ENCODE measurements at regions not wholly inside any gene's neighbourhood (a gene's known extent, or its start where the extent isn't known, plus 50 kb on each side); places are given as distances from the start of the nearest gene placed in this dataset.
A peak's percentile ranks its signal among the peaks of the same experiment; 100 is the strongest.

DNA sequence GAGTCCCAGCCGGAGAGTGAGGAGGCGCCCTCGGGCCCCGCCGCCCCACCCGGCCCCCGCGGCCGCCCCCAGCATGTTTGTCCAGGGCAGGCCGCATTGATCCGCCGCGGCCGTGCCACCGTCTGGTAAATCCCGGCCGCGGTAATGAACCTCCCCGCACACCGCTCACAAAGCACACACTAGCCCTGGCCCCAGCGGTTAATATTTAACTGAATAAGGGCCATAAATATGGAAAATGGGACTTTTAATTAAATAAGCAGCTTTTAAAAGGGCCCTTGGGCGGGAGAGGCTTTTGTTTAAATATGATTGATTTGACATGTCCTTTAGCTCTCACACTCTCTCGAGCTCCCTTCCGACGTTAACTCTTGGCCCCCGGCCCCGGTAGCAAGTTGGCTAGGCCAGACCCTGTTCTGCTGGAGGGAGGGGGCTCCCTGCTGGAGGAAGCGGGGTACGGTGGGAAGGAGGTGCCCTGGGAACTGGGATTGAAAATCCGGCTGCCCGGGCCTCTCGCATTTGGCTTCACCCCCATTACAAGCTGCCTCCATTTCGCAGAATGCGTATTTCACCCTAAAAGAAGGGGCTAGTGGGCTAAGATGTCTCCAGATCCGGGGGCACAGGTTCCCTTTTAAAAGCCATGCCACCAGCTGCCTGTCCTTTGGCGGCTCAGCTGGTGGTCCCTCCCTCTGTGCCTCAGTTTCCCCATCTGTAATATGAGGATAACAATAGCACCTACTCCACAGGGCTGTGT, 199.8 kb downstream of the RBM19 start:
- DNase-seq (ENCODE audit: low read depth, low spot score): peak; percentile 15

DNA sequence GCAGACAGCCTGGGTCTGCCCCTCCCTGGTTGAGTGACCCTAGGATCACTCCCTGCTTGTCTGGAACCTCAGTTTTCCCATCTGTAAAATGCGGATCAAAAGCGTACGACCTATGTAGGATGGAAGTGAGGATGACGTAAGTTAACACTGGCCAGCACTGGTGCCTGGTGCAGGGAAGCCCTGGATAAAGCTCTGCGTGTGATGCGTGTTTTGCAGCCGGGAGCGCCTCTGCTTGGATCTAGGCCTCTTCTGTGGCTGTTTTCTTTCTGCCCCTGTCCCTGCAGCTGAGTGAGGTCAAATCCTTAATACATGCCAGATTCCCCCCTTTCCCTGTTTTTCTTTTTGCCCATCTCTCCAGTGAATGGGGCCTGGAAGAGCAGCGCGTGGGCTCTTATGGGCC, 201.5 kb downstream of the RBM19 start:
- no peak for DNase-seq (ENCODE audit: low read depth, low spot score)

DNA sequence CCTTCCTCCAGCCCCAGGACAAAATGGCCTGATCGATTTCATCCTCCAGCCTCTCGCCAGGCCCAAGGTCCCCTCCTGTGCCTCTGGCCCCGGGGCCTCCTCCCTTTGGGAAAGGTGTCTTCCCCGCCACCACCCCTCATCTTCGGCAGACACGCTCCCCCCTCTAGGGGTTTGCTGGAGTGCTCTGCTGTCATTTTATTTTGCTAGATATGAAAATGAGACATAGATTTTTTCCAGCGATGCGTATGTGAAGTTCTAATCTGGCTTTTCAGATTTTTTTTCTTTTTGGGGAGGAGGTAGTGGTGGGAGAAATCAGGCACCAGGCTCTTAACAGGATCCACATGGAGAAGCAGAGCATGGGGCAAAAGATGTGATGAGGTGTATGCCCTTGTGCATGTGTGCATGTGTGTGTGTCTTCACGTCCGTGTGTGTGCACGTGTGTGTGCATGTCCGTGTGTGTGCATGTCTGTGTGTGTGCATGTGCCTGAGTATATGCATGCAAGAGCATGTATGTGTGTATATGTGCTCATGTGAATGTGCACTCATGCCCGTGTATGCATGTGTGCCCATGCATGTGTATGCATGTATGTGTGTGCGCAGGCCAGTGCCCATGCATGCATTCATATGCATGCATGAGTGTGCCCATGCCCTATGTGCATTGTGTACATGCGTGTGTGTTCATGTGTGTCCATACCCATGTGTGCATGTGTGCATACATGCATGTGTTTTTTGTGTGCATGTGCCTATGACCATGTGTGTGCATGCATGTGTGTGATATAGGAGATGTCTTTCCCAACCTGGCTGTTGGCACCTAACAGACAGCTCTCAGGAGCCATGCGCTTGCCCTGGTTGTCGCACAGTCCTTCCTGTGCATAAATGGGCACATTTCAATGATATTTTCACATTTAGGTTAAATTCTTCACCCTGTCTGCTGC, 203.0 kb downstream of the RBM19 start:
- DNase-seq (ENCODE audit: low read depth, low spot score): no peak

DNA sequence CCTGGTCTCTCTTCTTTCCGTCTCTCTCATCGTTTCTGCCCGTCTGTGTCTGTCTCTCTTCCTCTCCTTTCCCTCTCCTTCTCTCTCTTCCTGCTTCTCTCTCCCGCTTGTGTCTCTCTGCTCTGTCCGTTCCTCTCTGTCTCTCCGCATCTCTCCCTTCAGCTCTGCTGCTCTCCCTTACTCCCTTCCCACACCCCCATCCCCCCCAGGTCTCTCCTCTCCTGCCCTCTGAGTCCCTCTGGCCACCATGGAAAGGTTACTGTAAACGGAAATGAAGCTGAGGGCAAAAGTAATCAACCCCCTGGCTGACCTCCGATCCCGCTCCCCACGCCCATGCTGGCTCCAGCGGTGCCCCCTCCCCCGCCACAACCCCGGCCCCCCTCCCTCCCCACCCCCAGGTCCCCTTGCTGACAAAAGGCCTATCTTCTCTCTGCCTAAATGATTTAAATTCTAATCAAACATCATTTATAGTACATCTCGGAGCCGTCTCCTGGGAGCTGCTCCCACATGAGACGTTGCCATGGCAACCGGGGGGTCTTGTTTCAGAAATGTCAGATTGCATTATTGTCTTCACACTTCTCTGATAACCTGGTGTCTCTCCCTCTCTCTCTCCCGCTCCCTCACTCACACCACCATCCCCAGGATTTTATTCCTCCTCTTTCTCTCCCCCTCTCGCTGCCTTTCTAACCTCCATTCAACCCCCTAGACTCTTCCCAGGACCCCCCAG, 203.8 kb downstream of the RBM19 start:
- no peak for DNase-seq (ENCODE audit: low read depth, low spot score)

DNA sequence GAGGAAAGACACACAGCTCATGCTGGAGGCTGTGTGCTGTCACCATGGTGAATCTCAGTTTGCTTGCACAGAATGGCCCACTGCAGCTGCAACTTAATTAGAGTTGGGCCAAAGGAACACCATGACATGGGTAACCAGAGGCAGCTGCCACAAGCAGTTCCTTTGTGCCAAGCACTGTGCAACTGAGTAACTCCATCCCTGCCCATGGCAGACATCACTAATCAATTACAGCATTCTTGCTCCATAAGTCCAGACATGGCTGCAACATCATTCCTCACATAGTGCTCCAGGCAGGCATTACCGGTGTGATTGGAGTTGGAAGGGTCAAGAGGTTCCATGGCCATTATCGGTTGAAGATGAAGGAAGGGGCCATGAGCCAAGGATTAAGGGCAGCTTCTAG, 207.0 kb downstream of the RBM19 start:
- no peak for DNase-seq (ENCODE audit: low read depth, low spot score)

DNA sequence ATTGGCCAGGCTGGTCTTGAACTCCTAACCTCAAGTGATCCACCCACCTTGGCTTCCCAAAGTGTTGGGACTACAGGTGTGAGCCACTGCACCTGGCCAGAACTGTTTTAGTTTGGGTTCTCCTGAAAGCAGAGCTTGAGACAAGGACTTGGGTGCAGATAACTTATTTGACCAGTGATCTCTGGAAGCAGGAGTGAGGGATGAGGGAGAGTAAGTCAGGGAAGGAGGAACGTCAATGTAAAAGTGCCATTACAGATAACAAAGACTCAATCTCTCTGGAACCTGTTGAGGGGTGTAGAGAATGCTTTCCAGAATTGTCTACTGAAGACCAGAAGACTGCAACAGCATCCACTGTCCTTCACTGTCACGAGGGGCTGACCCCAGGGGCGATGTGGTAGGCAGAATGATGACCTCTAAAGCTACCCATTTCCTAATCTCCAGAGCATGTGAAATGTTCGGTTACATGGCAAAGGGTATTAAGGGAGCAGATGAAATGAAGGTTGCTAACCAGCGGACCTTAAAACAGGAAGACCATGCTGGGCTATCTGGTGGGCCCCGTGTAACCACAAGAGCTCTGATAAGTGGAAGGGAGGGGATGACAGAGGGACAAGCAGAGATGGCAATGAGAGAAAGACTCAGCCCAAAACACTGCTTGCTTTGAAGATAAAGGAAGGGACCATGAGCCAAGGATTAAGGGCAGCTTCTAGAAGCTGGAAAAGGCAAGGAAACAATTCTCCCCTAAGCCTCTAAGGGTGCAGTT, 207.8 kb downstream of the RBM19 start:
- DNase-seq (ENCODE audit: low read depth, low spot score): no peak

DNA sequence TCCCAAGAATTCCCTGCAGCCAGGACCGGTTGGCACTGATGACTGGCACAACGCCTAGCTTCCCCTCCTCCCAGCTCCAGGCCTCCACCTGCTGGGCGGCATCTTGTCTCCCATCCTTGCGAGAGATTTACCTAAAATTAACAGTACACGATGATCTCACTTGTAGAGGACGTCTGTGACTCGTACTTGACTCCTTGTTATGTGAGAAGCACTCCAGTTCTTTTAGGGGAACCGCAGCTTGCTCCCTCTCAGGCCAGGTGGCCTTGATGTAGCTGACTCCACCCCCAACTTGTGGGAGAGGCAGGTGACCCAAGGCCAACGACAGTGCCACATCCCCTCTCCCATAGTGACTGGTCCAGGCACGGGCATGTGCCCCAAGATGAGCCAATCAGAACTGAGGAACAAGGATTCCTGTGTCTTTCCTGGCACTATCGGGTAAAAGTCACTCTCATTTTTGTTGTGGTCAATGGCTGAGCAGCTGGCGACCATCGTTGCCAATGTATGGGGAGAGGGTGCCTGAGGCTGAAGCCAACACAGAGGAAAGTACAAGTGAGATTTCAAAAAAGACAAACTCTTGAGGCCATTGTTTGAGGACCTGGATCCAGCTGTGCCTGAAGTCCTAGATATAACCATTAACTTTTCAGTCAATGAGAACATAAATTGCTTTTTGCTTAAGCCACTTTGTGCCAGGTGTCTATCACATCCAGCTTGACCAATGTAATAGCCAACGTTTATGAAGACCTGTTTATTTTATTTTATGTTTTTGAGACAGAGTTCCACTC, 208.7 kb downstream of the RBM19 start:
- DNase-seq (ENCODE audit: low read depth, low spot score): no peak

DNA sequence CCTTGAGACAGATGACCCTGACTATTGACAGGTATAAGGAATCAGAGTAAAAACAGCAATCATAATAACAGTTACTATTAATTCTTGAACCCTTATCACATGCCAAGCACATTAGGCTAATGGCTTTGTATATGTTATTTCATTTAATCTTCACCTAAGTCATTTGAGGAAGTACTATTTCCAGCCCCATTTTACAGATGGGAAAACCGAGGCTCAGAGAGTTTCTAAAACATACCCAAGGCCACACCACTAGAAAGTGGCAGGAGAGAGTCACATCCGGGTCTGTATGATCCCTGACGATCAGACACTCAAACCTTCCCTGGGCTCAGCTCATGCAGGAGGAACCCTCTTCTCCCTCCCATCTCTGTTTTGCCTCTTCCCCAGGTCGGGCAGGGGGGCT, 209.5 kb downstream of the RBM19 start:
- no peak for DNase-seq (ENCODE audit: low read depth, low spot score)

DNA sequence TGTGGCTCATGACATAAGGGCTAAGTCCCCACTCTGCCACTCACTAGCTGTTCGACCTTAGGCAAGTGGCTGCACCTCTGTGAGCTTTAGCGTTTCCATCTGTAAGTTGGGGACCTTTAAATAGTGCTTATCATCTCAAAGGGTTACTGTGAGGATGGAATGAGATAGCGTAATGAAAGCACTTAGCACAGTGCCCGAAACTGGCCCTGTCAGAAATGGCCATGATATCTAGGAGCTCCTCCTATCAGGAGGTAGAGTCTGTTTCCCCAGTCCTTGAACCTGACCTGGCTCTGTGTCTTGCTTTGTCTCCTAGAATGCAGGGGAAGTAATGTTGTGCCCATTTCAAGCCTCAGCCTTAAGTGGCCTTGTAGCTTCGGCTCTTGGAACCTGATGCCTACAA, 211.0 kb downstream of the RBM19 start:
- no peak for DNase-seq (ENCODE audit: low read depth, low spot score)

DNA sequence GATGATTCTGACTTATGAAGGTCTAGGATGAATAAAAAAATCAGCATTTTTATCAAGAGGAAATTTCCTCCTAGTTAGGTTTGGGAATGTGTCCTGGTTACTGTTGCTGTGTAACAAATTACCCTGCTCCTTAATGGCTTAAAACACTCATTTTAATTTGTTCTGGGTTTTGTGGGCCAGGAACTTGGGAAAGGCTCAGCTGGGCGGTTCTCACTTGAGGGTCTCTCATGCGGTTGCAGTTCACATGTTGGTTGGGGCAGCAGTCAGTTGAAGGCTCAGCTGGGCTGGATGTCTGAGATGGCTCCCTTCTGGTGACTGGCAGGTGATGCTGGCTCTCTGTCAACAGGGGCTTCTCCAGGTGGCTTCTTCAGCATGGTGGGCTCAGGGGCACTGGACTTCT, 214.6 kb downstream of the RBM19 start:
- DNase-seq (ENCODE audit: low read depth, low spot score): no peak

DNA sequence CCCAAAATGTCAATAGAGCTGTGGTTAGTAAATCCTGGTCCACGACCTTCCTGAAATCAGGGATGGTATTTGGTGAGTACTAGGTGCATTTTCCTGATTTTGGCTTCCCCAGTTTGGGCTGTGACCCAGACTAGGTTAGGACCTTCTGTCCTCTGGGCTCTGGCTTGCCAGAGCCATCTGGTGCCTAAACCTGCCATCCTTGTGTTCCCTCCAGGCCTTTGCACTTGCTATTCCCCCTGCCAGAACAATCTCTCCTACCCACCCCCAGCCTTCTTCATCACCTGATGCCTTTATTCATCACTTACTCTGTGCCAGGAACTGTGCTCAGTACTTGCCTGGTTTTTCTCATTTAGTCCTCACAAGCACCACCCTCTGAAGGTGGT, 216.7 kb downstream of the RBM19 start:
- no peak for DNase-seq (ENCODE audit: low read depth, low spot score)

DNA sequence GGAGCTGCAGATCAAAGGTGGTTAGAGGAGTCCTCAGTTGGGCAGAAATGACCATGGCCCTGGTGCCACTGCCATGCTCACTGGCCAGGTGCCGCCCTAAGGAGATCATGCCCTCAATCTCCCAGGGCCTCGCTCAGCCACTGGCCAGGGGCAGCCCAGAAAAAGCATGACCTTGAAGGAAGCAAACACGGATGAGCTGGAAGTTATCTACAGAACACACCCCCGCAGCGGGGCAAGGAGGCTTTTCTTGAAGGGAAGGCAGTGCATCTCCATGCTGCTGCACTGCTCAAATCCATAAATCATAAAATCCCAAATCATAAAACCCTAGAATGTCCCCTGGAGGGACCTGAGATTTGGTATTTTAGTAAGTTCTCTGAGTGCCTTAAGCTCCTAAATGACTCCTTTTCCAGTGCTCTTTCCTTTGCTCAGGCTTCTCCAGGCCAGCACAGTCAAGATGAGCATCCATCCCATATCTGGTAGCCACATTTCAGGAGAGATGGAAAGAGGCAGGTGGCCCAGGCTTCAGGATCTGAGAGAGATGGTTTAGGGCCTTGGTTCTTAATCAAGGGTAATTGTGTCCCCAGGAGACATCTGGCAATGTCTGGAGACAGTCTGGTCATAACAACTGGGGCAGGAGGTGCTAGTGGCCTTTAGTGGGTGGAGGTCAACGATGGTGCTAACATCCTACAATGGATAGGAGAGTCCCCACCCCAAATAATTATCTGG, 217.3 kb downstream of the RBM19 start:
- DNase-seq (ENCODE audit: low read depth, low spot score): no peak

DNA sequence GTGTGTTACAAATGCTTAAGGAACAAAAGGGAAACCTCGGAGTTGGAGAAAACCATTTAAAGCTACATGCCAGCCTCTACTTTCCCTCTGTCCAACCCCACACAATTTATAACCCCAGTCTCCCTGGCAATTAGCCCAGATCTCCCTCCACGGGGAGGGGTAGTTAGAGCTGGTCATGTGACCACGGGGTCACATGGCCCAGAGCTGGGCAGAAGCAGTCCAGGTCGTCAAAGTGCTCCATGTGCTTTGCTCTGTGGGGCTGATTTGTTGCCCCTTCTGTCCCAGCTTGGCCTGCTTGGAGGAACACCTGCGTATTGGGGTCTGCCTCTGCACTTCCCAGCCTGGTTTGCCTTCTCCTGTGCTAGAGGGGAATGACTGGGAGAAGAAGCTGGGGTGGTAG, 219.1 kb downstream of the RBM19 start:
- DNase-seq (ENCODE audit: low read depth, low spot score): peak; percentile 34

DNA sequence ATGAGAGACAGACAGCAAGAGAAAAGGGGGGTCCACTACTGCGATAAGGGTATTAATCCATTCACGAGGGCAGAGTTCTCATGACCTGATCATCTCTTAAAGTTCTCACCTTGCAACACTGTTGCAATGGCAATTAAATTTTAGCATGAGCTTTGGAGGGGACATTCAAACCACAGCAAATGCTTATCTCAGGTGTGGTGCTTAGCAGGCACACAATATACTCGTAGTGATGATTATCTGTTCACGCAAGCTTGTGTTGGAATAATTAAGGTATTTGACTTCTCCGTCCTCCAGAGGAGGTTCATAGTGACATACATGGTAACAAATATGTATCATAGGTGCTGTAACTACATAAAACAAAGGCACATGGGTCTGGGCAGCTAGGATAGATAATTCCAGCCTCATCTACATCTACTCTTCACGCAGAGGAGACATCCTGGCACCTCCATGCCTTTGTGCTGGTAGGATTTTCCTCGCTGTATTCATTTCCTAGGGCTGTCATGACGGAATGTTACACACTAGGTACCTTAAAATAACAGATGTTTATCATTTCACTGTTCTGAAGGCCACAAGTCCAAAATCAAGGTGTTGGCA, 221.2 kb downstream of the RBM19 start:
- no peak for DNase-seq (ENCODE audit: low read depth, low spot score)

DNA sequence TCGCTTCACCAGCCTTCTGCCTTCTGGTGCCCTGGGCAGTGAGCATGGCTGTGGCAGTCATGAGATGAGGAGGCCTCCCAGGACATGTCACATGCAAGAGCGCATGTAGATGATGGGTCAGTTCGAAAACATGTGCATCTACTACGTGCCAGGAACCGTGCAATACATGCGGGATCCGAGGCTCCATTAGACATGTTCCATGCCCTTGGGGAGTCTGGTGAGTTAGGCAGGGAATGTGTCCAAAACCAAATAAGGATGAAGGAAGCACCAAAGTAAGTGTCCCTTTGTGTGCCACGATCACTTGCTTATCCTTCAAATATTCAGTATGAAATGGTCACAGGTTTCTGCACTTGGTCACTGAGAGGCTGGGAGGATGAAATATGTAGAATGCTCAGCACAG, 223.3 kb downstream of the RBM19 start:
- no peak for DNase-seq (ENCODE audit: low read depth, low spot score)

DNA sequence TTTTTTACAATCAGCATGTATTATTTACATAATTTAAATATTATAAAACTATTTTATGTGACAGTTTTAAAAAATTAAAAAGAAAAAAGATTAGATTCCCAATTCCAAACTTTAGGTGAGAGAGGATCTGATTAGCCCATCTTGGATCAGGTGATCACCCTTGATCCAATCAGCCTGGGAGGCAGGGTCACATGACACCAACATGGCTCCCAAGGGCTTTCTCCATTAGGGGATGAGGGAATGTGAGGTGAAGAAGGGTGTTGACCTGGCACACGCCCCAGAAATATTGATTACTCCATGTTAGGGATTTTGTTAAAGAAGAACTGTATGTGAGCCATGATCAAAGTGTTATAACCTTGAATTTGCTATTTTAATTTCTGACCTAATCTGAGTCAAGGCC, 225.4 kb downstream of the RBM19 start:
- DNase-seq (ENCODE audit: low read depth, low spot score): no peak

DNA sequence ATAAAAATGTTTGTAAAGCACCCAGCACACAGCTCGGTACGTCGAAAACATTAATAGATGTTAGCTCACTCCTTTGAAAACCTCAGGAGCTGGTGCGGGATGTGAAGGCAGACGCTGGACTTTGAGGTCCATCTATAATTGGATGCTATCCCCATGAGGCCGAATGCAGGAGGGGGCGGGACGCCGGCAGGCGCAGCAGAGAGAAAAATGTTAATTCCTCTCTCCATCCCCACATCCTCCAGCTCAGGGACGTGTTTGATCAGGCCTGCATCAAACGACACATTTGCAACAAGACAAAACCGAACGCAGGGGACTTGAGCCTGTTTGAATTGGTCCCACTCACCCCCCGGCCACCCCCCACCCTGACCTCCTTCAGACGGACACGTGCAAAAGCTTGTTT, 231.0 kb downstream of the RBM19 start:
- no peak for DNase-seq (ENCODE audit: low read depth, low spot score)

DNA sequence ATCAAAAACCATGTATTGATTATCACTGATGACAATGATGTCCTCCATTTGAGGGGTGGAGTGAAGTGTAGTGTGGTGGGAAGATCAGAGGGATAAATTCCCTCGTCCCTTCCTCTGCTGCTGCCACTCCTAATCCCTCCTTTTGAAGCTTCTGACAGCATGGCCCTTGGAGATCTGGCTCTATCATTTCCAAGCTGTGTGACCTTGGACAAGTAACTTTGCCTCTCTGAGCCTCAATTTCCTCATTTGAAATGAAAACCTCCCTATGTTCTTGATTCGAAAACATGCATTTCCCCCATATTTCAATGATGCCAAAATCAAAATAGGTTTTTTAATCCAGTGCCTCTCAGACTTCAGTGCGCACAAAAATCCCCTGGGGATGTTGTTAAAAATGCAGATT, 231.6 kb downstream of the RBM19 start:
- DNase-seq (ENCODE audit: low read depth, low spot score): no peak

DNA sequence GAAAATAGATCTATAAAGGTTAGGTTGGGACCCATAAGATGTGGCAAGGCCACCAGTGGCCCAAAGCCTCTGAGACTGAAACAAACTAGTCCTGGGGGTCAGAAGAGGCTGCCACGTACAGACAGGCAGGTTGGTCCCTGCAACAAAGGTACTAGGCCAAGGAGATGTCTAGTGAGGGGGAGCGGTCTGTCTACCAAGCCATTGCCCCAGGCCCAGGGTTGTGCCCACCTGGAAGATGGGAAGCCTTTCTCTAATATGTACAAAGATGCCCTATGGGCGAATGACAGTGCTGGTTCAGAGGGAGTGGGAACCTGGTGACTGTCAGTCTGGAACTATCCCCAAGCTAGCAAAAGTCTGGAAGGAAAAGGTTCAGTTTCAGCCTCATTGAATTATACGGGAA, 233.2 kb downstream of the RBM19 start:
- DNase-seq (ENCODE audit: low read depth, low spot score): no peak

DNA sequence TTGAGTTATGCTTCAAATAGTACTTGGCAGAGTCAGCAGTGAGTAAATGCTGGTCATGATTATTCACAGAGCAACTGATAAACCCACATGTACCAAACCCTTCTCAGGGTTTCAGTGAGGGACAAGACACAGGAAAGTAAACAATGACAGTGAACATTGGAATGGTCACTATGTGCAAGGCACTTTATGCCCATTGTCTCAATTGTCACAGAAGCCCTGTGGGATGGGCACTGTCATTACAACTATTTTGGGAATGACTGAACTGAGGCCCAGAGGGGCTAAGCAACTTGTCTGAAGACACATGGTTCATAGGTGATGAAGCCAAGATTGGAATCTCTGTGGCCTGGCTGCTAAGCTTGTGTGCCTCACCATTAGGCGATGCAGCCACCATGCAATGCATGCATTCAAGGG, 238.5 kb downstream of the RBM19 start:
- peak; percentile 20 for DNase-seq (ENCODE audit: low read depth, low spot score)

Measured in astrocyte of the hippocampus (primary cell).